ENCODE measurements at regions not wholly inside any gene's neighbourhood (a gene's known extent, or its start where the extent isn't known, plus 50 kb on each side); places are given as distances from the start of the nearest gene placed in this dataset.

- TF ChIP-seq POLR2A (IDR thresholded peaks at IDR 0.05; ENCODE audit: low read length), result no peak
- TF ChIP-seq GATA1 (IDR thresholded peaks at IDR 0.05; ENCODE audit: low read depth, low read length), result no peak
Measured at GRCh38 chr2:76193089-76193488, 482.4 kb upstream of the GCFC2 start.

All from erythroblast (primary cell).